GM19452 (cell line): ENCODE measurements at regions not wholly inside any gene's neighbourhood (a gene's known extent, or its start where the extent isn't known, plus 50 kb on each side); places are given as distances from the start of the nearest gene placed in this dataset.
"Not testable (repeated sequence)": the region's sequence is repeated elsewhere in the genome, so short reads cannot be mapped to it uniquely, and the experiment has no call there.

Experiments
- ATAC-seq: cut with Tn5 transposase; IDR thresholded peaks from one replicate; pipeline ENCODE4 v1.9.1; 2021; ENCODE audit not compliant: unreplicated experiment

DNA sequence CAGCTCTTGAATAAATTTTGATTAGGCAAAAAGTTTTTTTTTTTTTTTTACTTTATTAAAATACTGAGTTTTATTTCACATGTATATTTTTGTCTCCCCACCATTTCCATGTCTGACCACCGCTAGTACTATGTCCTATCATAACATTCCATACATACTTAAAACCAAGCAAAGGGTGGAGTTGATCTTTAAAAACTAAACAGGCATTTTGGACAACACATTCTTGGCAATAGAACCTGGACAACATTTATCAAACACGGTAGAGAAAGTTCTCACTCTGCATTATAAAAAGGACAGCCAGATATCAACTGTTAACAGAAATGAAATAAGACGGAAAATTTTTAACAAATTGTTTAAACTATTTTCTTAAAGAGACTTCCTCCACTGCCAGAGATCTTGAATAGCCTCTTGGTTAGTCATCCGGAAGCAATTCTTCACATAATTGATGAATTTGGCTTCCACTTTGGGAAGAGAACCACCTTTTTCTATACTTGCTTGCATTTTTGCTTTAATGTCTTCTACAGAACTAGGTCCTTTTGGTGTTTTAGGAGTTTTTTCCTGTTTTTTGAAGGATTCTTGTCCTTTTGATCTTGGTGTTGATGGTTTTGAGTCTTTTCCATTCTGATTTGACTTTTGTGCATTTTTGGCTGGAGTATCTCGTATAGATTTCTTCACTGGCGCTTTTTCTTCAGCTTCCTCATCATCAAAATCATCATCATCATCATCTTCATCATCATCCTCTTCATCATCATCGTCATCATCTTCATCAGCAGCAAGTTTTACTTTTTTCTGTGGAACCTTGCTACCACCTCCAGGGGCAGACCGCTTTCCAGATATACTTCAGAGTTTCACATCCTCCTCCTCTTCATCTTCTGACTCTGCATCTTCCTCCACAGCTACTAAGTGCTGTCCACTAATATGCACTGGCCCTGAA lies 58.7 kb downstream of the POU5F2 start:
- not testable (repeated sequence) for ATAC-seq

DNA sequence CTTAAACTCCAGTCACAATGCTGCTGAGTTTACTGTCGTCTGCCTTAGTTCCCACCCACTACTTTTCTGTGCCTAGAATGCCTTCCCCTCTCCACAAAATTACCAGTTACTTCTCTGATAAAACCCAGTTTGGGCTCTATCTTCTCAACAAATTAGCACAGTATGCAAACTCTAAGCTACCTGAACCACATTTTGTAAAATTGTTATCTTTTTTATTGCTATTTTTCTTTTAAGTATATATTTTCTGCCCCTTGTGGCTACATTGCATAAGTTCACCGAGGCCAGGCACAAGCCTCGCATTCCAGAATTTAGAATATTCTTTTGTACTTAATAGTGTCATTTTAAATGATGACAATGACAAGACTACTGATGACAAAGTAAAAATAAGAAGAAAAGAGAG lies 60.0 kb downstream of the POU5F2 start:
- no peak for ATAC-seq

DNA sequence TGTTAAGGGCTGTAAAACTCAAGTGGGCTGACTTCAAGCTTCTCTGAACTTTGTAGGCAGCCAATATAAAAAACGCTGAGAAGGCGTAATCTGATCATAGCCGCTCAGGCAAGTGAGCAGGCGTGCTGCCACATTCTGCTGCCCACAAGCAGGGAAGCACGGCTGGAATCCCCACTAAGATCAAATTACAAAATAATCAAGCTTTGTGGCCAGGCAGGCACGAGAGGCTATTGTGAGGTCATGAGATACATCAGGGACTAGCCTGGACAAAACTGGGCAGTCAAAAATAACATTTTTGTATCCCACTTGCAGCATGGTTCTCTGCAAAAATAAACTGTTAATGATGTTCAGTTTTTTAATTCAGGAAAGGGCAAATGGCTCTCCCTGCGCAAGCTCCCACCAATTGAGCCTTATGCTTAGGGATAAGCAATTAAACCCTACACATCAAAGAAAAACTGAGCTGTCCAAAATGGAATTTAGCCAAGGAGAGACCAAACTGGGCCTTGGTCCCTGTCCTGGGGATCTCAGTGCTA lies 64.0 kb downstream of the POU5F2 start:
- no peak for ATAC-seq

DNA sequence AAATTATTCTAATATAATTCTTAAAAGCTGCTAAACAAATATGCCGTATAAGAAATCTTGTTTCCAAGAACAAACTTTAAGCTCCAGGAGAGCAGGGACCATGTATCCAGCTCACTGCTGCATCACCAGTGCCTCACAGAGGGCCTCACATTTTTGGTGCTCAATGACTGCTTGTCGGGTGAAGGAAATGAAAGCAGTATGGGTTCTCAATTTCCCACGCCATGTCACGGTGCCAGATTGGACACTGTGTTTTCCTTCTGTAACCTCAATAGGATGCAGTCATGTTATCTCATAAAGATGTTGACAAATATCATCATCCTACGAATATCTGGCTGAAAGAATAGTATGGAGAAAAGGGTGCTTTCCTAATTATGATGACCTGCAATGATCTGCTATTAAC lies 64.7 kb downstream of the POU5F2 start:
- ATAC-seq: no peak

DNA sequence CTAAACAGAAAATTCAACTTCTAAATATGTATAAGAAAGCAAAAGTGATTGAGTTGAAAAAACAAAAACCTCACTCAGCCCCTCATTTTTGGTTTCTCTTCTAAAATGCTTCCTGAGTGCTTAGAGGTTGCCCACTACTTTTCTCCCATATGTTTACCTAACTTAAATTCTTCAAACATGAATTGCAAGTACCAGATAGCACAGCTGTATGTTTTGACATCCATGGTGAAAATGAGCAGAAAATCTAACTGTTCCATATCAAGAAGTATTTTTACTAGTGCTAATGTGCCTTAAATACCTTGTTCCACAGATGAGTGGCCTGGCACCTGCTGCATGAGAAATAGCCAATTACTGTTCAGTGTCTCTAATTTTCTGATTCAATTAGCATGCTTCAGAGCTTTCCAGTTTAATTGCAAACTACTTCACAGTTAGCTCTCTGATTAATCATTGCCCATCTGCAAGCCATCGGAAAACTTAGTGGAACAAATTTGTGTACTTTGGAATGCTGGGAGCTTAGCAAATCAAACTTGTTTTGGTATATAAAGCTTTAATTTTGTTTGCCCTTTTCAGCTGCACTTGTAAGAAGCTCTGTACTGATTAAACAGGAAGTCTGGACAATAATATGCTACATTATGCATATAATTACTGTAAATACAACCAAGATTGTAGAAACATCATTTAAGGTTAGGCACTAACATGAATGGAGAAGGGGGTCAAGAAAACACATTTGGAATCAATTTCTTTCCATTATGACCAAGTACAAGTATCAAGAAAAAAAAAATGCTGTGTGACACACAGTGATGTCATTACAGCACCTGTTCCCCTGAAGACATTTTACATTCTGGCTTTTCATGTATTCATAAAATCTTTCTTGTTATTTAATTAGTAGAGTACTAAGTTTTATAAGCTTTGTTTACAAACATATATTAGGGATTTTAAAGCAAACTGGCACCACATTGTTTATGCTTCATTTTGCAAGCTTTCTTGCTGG lies 65.6 kb downstream of the POU5F2 start:
- ATAC-seq: peak; percentile 67

DNA sequence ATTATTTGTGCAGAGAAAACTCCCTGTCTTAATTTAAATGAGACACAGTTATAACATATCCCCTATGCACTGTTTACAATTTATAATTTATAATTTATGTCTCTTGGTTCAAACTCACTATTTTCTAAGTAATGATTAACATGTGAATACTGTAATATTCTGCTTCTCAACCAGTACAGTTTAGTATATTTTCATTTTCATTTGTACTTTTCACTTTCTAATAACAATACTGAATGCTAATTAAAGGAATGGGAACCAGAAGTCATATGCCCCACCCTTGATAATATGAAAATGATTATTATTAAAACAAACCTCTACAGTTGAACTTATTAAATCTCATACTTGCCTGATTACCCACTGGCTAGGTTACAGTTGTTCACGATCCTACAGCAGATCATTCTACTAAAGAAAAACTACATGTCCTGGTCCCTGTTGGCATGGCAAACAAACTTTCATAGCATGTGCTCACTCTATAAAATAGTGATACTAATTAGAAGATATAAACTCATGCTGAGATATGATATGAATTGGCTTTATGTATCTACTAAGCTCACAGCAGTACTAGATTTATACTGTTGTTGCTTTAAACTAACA lies 66.4 kb downstream of the POU5F2 start:
- peak; percentile 41 for ATAC-seq

DNA sequence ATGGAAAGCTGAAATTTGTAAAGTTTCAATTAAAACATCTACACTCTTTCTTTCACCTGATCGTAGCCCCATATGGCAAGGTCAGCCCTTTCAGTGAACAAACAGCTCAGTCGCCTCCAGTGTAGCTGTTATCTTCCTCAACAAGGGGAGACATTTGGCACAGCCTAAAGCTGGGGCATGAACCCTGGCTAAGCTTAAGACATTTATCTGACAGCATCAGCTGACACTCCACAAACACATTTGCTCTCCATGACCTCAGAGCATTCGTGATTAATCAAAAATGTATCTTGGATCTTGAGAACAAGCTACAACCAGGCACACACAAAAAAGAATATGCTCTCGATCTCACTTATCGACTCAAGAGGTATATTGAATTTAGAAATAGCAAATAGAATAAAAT lies 67.3 kb downstream of the POU5F2 start:
- no peak for ATAC-seq

DNA sequence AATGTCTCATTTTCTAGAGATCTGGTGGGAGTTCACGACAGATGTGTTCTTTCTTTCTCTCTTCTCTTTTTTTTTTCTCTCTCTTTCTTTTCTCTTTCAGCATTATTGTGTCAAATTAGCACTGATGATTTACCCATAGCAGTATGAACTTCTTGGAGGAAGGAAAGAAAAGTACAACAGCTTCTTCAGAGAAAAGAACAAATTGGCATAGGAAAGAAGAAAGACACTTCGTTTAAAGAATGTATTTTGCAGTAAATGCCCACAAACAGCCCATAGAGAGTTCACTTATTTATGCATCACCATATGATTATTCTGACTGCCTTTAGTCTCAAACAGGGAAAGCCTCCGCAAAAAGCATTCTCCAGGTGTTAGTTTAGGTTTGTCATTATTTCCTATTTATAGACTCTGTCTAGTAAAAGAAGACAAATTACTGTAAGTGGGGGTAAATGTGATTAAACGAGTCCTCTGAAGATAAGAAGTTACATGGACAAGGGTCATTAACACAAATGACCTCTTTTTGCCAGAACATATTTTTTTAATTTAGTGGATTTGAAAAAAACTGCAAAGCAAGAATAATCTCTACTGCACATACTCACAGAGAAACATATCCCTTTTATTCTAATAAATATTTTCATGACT lies 68.0 kb downstream of the POU5F2 start:
- ATAC-seq: no peak

DNA sequence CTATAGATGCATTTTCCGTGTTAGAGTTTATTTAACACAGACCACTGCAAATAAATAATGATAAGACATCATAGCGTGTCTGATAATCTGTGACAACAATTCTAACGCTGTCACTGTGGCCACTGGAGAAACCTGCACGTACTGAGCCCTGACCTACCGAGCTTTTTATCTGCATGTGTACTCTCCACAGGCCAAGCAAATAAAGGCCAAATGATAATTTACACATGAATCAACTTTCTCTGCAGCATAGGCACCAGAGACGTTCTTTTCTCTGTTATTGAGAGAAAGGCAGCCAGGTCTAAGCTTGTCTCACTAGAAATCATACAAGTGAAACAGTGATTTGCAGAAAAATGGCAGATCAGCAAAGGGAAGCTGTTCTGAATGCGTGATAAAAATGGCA lies 75.8 kb downstream of the POU5F2 start:
- no peak for ATAC-seq

DNA sequence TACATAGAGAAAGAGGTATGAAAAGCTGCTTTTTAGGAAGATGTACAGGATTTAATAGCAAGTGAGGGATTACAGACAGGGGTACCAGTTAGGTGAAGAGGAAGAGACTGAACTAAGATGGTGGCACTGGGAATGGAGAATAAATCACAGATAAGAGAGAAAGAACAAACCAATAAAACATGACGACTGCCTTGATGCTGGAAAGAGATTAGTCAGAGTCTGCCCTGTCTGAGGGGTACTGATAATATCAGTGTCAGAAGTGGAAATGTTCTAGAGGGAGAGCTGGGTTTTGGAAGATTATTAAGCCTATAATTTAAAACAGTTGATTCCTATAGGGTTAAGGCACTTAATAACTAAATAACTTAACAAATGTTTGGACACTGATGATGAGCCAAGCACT lies 77.7 kb downstream of the NR2F1 start:
- ATAC-seq: no peak

DNA sequence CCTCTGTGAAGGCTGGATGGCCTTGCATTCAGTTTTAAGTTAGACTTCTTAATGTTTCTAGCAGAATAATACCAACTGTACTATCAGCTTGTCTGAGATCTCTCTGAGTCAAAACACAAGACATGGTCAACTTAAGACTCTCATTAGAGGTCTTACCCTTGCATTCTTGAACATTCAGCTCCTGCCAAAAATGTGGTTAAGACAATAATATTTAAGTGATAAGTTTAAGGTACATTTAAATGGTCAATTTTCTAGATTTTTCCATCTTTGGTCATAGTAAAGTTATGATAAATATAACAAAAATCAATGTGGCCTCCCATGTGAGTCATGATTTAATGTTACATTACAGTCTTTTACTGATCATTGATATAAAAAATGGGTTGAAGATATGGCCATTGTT lies 75.0 kb downstream of the NR2F1 start:
- ATAC-seq: no peak

DNA sequence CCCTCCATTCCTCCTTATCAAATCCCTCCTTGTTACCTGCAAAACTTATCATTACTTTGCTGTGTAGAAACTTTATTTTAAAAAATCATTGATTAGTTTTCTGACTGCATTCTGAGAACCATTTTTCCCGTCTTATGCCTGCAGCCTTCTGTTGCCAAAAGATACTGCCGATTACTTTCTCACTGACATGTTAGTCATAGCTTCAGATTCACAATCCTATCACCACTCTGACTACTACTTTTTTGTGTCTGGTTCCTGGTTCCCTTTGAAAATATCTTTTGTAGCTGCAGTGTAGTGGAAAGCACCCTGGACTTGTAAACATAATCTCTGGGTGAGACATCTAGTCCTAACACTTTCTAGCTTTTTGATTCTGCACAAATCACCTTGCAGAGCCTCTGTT lies 71.7 kb downstream of the NR2F1 start:
- no peak for ATAC-seq

DNA sequence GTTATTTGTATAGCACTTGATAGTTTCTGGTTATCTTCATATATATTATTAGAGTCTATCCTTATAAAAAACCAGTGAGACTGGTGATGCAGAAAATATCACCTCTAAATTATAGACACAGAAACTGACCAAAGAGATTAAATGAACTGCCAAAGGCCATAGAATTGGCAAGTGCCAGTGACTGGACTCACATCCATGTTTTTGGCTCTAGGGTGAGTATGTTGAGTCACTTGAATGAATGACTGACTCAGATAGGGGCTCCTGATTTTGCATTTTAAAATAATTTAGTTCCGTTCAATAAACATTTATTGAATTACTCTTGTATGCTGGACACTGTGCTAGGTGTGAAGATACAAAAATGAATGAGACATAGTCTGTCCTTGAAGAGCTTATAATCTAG lies 70.7 kb downstream of the NR2F1 start:
- ATAC-seq: no peak

DNA sequence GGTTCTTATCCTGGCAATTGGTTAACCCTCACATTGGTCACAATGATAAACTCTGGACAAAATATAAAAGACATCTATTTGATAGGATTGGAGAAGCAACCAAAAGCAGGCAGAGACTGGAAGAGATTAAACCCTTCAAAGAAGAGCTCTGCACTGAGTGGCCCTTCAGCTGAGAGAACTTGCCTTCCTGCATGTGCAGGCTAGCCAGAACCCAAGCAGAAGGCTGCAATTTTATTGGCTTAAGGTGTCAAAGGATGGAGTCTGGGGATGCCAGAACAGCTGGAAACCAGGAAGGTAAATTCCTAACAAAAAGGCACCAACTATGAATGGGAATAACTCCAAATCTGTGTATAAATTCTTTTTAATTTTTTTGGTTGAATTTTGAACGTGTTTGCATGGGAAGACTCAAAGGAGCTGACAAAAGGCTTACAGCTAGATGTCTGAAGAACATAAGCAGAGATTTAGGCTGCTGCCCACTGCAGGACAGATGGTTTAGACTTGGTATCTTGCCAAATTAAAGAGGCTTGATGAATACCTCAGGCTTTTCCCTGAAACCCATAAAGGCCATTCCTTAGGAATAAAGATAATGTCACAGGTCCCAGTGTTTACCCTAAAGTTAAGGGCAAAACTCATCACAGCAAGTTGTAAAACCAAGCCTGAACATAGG lies 66.3 kb downstream of the NR2F1 start:
- no peak for ATAC-seq

DNA sequence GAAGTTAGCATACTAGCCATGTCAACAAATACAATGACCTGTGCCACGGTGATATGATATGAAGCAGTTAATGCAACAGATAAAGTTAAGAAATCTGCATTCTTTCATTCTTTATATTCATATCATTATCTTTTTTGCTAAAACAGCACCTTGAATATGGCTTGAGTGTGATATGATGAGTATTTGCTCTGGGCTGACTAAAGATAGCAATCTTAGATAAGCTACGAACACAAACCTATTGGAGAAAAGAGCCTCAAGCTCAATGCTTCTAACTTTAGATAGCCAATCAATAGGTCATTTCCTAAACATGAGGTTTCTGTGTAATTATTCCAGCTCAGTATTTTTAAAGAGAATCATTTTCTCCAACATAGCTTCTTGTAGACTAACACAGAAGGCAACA lies 61.7 kb downstream of the NR2F1 start:
- ATAC-seq: no peak
